ENCODE measurements at regions not wholly inside any gene's neighbourhood (a gene's known extent, or its start where the extent isn't known, plus 50 kb on each side); places are given as distances from the start of the nearest gene placed in this dataset.

DNA sequence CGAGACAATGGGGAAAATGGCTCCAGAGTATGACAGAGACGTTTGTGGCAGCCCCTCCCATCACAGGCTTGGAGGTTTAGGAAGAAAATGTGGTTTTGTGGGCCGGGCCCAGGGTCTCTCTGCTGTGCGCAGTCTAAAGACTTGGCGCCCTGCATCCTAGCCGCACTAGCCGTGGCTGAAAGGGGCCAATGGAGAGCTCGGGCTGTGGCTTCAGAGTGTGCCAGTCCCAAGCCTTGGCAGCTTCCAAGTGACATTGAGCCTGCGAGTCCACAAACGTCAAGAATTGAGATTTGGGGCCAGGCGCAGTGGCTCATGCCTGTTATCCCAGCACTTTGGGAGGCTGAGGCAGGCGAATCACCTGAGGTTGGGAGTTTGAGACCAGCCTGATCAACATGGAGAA lies 513.1 kb downstream of the PCDH17 start:
- ATAC-seq (no peak), DNase-seq (no peak)
- H3K9me3 Mint-ChIP-seq: peaks cover 12 to 30% of the 10 kb centered on the region in 2 donors
- H3K27me3 Mint-ChIP-seq: no peaks in the 10 kb centered on the region
- no peak overlapping the region for H3K4me3 Mint-ChIP-seq
- no peak overlapping the region for H3K27ac Mint-ChIP-seq
- H3K4me1 Mint-ChIP-seq: no peaks in the 10 kb centered on the region

DNA sequence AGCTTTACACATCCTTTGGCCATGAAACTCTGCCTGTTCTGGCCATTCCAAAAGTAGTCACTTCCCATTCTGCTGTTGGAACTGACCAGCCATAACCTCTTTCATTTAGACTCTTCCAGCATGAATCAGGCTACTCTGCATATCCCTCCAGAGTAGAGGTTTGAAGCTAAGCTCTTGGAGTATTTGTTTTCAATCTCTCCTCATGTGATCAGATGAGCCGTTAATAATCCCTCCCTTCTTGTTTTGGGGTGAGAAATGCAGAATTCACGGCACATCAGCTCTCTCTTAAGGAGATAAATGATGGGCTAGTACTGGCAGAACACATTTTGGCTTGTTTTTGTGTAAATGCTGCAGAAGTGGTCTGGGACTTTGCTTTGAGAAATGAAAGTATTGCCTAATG lies 519.9 kb downstream of the PCDH17 start:
- ATAC-seq (no peak), DNase-seq (no peak)
- Mint-ChIP-seq H3K27me3 (no peaks in the 10 kb centered on the region), H3K9me3 (peaks cover 0 to 4% of the 10 kb centered on the region in 2 donors), H3K4me1 (no peaks in the 10 kb centered on the region), H3K4me3 (no peak overlapping the region), H3K27ac (no peak overlapping the region)

DNA sequence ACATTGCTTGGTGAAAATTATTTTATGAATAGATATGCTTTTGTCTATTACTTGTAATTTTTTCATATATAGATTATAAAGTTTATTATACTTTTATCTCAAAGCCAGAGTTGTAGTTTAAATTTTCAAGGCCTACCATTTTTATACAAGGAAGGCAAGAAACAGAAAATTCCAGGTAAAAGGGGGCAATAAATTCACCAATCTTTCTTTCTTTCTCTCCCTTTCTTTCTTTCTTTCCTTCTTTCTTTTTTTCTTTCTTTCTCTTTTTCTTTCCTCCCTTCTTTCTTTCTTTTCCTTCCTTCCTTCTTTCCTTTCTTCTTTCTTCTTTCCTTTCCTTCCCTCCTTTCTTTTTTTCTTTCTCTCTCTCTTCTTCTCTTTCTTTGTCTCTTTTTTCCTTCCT lies 529.4 kb downstream of the PCDH17 start:
- H3K4me1 Mint-ChIP-seq: no peaks in the 10 kb centered on the region
- no peaks in the 10 kb centered on the region for H3K27me3 Mint-ChIP-seq
- no peak overlapping the region for H3K27ac Mint-ChIP-seq
- no peak overlapping the region for H3K4me3 Mint-ChIP-seq
- H3K9me3 Mint-ChIP-seq: peaks cover 8% of the 10 kb centered on the region in 2 donors
- ATAC-seq (no peak), DNase-seq (no peak)

DNA sequence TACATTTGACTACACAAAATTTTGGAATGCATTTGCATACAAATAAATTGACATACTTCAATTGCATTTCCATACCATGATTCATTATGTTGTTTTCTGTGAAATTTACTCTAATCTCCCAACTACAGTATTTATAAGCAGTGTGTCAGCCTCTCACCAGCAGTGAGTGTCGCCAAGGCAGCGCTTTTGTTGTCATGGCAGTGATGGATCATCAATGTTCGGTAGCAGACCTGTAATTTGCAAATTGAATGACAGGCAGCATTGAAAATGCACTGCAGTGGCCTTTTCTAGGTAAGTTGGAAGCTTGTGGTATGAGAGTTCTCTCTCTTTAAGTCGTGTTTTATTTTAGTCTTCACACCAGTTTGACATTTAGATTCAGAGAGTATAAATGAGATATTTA lies 534.1 kb downstream of the PCDH17 start:
- no peak overlapping the region for H3K27ac Mint-ChIP-seq

DNA sequence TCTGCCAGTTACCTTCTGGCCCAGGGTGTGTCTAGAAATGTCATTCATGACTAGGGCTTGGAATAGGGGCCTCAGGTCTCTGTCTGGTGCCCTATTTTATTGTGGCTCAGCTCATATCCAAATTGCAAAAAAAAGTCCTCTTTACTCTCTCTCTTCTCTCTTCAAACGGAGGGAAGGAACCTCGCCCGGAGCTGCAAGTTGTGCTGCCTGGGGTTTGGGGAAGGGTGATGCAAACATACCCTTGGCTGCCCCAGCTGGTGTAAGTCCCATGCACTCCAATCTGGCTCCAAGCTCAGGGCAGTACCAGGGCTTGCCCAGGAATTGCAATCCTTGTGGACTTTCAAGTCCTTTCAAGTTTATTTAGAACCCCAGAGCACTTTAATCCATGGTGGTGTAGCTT lies 549.6 kb downstream of the PCDH17 start:
- H3K27me3 Mint-ChIP-seq: no peaks in the 10 kb centered on the region
- ATAC-seq (no peak), DNase-seq (no peak)
- no peak overlapping the region for H3K27ac Mint-ChIP-seq
- H3K4me1 Mint-ChIP-seq: no peaks in the 10 kb centered on the region
- H3K9me3 Mint-ChIP-seq: peaks cover 26 to 50% of the 10 kb centered on the region in 2 donors
- no peak overlapping the region for H3K4me3 Mint-ChIP-seq

More for the DNA sequence above, 534.1 kb downstream of the PCDH17 start:
- DNase-seq (no peak), ATAC-seq (no peak)
- Mint-ChIP-seq H3K9me3 (peaks cover 0 to 8% of the 10 kb centered on the region in 2 donors), H3K4me1 (no peaks in the 10 kb centered on the region), H3K27me3 (no peaks in the 10 kb centered on the region), H3K4me3 (no peak overlapping the region)

DNA sequence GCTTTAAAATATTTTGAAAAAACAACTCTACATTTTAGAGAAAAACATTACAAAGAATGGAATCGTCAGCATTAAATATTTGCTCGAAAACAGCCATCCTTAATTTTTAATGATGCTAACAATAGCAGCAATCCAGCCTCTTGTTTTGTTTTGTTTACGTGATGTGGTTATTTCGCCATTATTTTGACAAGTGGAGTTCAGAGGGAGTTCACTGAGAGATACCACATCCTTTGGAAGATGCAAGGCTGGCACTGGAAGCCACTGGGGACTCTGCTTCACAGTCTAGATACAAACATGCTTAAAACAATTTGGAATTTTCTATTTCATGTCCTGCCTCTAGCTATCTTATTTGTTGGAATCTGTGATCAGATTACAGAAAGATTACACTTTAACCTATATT lies 556.3 kb downstream of the PCDH17 start:
- Mint-ChIP-seq H3K4me3 (no peak overlapping the region), H3K4me1 (no peaks in the 10 kb centered on the region), H3K9me3 (peaks cover 13 to 16% of the 10 kb centered on the region in 2 donors), H3K27ac (no peak overlapping the region), H3K27me3 (no peaks in the 10 kb centered on the region)
- no peak for ATAC-seq
- no peak for DNase-seq

DNA sequence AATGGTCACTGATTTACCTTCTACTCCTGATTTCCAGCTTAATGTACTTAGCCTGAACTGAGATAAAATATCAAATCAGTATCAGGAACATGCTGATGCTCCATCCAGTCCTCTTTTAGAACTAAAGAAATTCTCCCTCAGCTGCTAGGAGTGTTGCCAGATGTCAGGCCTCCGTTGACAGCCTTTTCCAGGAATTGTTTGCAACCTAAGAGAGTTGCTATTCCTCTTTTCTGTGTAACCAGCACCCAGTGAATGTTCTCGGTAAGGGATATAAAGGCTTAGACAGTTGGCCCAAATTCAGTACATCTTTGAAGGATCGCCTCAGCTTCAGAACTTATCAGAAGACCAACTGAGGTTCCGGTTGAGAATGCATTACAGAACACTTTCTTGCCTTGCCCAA lies 559.0 kb downstream of the PCDH17 start:
- no peaks in the 10 kb centered on the region for H3K27me3 Mint-ChIP-seq

DNA sequence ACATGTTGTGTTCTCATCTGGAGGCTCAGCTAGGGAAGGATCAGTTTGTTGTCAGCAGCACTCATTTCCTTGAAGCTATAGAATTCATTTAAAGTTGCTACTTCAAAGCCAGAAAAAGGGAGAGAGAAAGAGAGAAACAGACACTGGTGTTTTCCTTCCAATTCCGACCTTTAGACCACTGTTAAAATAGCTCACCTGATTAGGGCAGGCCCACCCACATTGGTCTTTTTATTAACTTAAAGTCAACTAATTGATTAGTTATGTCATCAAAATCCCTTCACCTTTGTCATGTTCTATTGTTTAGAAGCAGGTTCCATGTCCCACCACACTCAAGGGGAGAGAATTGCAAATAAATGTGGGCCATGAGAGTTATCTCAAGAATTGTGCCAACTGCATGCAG lies 560.2 kb downstream of the PCDH17 start:
- H3K4me1 Mint-ChIP-seq: no peaks in the 10 kb centered on the region
- ATAC-seq (no peak), DNase-seq (no peak)
- H3K27ac Mint-ChIP-seq: no peak overlapping the region
- no peak overlapping the region for H3K4me3 Mint-ChIP-seq
- H3K9me3 Mint-ChIP-seq: peaks cover 6 to 10% of the 10 kb centered on the region in 2 donors
- no peaks in the 10 kb centered on the region for H3K27me3 Mint-ChIP-seq

More for the DNA sequence above, 559.0 kb downstream of the PCDH17 start:
- no peaks in the 10 kb centered on the region for H3K4me1 Mint-ChIP-seq
- no peak overlapping the region for H3K27ac Mint-ChIP-seq
- ATAC-seq: no peak
- no peak overlapping the region for H3K4me3 Mint-ChIP-seq
- H3K9me3 Mint-ChIP-seq: peaks cover 9 to 14% of the 10 kb centered on the region in 2 donors
- DNase-seq: no peak

DNA sequence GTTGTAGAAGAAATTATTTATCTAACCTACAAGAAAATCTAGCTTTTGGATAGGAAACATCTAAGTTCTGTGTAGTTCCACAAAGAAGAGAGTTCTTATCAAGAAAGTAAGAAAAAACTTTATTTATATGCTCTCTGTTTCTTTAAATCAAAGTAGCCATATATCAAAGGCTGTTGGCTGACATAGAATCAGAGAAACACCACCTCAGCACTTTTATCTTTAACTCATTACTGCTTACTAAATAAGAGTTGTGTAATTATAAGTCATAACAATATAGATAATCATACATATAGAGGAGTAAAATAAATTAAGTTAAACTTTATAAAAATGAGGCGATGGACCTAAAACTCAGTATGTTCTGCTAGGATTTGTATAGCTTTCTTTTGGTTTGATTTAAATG lies 570.6 kb downstream of the PCDH17 start:
- Mint-ChIP-seq H3K27me3 (no peaks in the 10 kb centered on the region), H3K9me3 (peaks cover 5 to 14% of the 10 kb centered on the region in 2 donors), H3K27ac (no peak overlapping the region), H3K4me1 (no peaks in the 10 kb centered on the region), H3K4me3 (no peak overlapping the region)
- DNase-seq (no peak), ATAC-seq (no peak)

DNA sequence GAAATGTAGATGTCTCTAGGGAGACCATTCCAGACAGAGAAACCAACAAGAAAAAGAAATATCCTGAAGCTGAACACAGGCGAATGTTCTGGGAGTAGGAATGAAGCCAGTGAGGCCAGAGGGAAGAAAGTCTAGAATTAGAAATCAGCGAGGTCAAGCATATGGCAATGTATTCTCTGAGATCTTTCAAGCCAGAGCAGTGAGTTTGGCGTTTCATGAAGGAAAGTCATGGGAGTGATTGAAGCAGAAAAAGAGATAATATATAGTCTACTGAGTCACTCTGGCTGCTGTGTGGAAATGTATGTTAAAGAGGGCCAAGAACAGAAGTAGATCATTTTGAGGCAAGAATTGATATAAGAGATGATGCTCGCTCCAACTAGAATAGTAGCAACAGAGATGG lies 576.0 kb downstream of the PCDH17 start:
- H3K4me3 Mint-ChIP-seq: no peak overlapping the region
- H3K27me3 Mint-ChIP-seq: no peaks in the 10 kb centered on the region
- ATAC-seq (no peak), DNase-seq (no peak)
- peaks cover 13 to 20% of the 10 kb centered on the region in 2 donors for H3K9me3 Mint-ChIP-seq
- no peaks in the 10 kb centered on the region for H3K4me1 Mint-ChIP-seq
- H3K27ac Mint-ChIP-seq: no peak overlapping the region

DNA sequence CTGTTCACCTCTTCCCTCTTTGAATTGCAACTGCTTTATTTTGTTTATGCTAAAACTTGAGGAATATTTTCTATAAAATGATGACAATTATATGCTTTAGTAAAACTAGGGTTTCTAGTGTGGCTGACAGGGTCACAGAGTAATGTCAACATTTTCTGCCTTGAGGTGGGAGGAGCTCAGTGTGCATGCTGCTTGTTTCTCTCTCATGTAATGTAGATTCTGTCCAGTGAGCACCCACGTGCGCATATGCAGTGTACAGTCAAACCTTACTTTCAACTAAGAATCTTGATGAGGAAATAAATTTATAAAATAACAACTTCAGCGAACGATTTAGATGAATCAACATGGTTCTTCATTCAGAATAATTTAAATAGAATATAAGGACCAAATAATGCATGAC lies 603.9 kb downstream of the PCDH17 start:
- no peak overlapping the region for H3K4me3 Mint-ChIP-seq
- no peaks in the 10 kb centered on the region for H3K27me3 Mint-ChIP-seq
- no peak overlapping the region for H3K27ac Mint-ChIP-seq
- DNase-seq (no peak), ATAC-seq (no peak)
- H3K4me1 Mint-ChIP-seq: no peaks in the 10 kb centered on the region
- peaks cover 0 to 12% of the 10 kb centered on the region in 2 donors for H3K9me3 Mint-ChIP-seq

DNA sequence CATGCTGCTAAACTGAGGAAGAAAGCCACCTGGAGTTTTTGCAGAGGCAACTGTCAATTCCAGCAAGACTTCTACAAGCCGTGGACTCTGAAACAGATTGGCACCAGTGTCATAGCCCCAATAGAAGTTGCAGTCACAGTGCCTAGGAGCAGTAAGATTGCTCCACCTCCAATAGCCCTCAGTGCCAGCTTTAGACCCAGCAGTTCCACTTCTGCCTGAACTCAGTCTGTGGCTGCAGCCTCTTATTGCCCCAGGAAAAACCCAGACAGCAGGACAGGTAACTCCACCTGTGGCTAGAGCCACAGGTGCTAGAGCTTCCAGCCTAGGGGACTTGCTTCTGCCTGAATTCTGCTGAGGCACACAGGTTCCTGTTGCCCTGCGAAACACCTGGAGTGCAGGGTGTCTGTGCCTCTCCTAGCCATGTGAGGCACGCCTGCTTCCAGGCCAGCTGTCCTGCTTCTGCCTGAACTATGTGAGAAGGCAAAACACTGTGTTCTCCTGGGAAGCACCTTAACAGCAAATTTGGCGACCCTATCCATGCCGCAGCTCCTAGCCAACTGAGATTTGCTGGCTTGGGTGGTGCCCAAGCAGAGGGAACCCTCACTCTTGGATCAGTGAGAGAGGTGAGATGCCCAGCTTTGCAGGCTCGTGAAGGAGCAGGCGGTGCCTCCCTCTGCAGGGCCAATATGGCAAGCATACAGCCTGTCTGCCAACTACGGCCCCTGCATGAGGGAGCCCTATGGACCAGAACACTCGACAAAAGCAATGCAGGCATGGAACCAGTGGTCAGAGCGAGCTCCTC lies 607.6 kb downstream of the PCDH17 start:
- ATAC-seq (no peak), DNase-seq (no peak)
- no peak overlapping the region for H3K27ac Mint-ChIP-seq
- no peak overlapping the region for H3K4me3 Mint-ChIP-seq
- peaks cover 0 to 23% of the 10 kb centered on the region in 2 donors for H3K9me3 Mint-ChIP-seq
- no peaks in the 10 kb centered on the region for H3K27me3 Mint-ChIP-seq
- H3K4me1 Mint-ChIP-seq: no peaks in the 10 kb centered on the region

DNA sequence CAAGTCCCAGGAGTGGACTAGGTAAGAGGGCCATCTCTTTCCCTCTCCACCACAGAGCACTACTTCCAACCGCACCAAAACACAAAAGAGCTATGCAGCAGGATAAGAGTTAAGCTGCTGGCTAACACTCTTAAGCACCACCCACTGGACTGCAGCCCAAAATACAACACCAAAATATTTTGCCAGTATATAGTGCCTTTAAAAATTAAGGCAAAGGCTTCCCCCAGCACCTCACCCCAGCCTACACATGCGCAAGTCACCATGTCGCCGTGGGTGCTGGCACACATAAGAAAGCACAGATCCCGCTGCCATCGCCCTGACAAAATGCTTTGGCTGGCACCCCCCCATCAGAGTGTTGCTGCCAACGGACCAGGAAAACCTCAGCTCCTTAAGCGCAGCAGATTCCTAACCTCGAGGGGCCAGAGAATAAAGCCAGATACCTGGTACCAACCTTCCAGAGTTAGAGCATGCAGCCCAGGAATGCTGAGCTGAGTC lies 608.3 kb downstream of the PCDH17 start:
- no peak overlapping the region for H3K4me3 Mint-ChIP-seq
- H3K27ac Mint-ChIP-seq: no peak overlapping the region
- peaks cover 0 to 30% of the 10 kb centered on the region in 2 donors for H3K9me3 Mint-ChIP-seq
- H3K27me3 Mint-ChIP-seq: no peaks in the 10 kb centered on the region
- H3K4me1 Mint-ChIP-seq: no peaks in the 10 kb centered on the region
- DNase-seq: no peak
- ATAC-seq: no peak

DNA sequence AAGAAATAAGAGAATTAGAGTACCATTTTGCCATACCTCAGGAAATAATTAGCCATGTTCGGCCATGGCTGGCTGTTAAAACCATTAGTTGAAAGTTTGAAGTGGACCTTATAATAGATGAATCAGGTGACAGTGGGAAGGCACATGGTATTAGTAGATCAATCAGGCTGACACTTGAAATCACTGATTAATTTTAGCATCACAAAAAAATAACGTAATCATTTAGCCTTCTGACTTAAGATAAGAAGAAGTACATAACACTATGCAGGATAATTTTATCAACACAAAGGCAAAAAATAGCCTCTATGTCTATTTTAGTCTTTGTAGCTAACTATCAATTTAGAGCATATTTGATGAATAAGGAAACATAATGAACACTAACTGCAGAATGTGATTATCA lies 615.5 kb downstream of the PCDH17 start:
- ATAC-seq (no peak), DNase-seq (no peak)
- peaks cover 16 to 31% of the 10 kb centered on the region in 2 donors for H3K9me3 Mint-ChIP-seq
- no peaks in the 10 kb centered on the region for H3K4me1 Mint-ChIP-seq
- no peak overlapping the region for H3K4me3 Mint-ChIP-seq
- no peak overlapping the region for H3K27ac Mint-ChIP-seq
- no peaks in the 10 kb centered on the region for H3K27me3 Mint-ChIP-seq

DNA sequence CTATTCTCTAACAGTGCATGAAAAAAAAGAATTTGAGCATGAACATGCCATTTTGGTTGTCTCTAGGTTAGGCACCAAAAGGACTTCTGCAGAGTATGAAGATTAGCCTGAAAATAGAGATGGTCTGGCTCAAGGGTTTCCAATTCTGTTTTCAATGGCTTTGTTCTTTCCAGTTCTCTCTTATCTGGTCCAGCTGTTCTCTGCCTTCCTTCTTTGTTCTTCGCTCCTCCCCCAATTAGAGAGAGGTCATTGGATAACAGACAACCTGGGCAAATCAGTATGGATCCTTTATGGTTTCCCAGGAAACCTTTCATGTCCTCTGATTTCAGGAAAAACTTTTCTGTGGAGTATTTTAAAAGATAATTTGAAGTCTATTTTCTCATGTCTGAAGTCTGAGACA lies 623.4 kb downstream of the PCDH17 start:
- ATAC-seq: no peak
- no peak for DNase-seq
- peaks cover 12 to 18% of the 10 kb centered on the region in 2 donors for H3K9me3 Mint-ChIP-seq
- no peaks in the 10 kb centered on the region for H3K4me1 Mint-ChIP-seq
- H3K27me3 Mint-ChIP-seq: no peaks in the 10 kb centered on the region
- H3K4me3 Mint-ChIP-seq: no peak overlapping the region
- no peak overlapping the region for H3K27ac Mint-ChIP-seq

DNA sequence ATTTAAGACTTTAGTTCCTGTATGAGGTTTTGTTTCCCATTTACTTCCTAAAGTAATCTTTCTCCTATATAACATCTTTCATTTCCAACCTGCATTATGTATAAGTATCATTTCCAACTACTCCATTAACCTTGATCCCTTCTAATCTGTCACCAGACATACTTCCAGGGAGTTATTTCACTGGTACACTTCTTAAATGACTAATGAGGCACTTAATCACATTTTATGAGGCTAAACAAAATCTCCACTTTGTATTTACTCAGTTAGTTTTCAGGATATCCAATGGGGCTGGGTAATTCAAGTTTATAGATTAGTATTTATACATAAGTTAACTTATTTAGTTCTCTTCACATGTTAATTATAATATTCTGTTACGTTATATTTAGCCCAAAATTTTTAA lies 634.7 kb downstream of the PCDH17 start:
- Mint-ChIP-seq H3K4me3 (no peak overlapping the region), H3K9me3 (peaks cover 7 to 9% of the 10 kb centered on the region in 2 donors), H3K4me1 (no peaks in the 10 kb centered on the region), H3K27me3 (no peaks in the 10 kb centered on the region), H3K27ac (no peak overlapping the region)
- DNase-seq (no peak), ATAC-seq (no peak)
